ENCODE measurements at regions not wholly inside any gene's neighbourhood (a gene's known extent, or its start where the extent isn't known, plus 50 kb on each side); places are given as distances from the start of the nearest gene placed in this dataset.

DNA sequence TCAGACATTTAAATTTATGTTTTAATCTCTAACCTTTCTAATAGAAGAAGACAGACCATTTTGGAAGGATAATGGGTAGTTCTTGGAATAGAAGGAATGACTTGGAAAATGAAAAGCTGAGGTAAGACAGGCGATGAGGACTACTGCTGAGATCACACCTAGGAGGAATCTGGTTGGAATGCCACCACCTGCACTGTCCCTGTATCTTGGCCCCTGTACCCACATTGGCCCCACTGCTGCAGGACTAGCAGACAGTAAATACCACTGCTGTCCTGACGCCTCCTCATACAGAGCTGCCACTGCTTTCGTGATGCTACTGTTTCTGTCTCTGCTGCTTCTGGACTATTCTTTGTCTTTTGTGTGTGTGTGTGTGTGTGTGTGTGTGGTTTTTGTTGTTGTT, 359.8 kb downstream of the TMEM232 start:
- H3K27ac ChIP-seq, result no peak overlapping the region
- no peaks in the 10 kb centered on the region for H3K36me3 ChIP-seq (replicated peaks)
- TF ChIP-seq, protein P1, sequence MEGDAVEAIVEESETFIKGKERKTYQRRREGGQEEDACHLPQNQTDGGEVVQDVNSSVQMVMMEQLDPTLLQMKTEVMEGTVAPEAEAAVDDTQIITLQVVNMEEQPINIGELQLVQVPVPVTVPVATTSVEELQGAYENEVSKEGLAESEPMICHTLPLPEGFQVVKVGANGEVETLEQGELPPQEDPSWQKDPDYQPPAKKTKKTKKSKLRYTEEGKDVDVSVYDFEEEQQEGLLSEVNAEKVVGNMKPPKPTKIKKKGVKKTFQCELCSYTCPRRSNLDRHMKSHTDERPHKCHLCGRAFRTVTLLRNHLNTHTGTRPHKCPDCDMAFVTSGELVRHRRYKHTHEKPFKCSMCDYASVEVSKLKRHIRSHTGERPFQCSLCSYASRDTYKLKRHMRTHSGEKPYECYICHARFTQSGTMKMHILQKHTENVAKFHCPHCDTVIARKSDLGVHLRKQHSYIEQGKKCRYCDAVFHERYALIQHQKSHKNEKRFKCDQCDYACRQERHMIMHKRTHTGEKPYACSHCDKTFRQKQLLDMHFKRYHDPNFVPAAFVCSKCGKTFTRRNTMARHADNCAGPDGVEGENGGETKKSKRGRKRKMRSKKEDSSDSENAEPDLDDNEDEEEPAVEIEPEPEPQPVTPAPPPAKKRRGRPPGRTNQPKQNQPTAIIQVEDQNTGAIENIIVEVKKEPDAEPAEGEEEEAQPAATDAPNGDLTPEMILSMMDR (IDR thresholded peaks at IDR 0.05; ENCODE audit: low read depth, low read length, missing control alignments), result no peak
- in situ Hi-C loops (cut with HindIII; ENCODE audit: low pct_ligation_motif_present, low sequenced_read_pairs), result no loop called here
- H3K27me3 ChIP-seq (replicated peaks), result no peaks in the 10 kb centered on the region
- H3K4me3 ChIP-seq (ENCODE audit: low read depth, low read length), result no peak overlapping the region
- no peak for DNase-seq

All from brain microvascular endothelial cell (primary cell).